ENCODE measurements at regions not wholly inside any gene's neighbourhood (a gene's known extent, or its start where the extent isn't known, plus 50 kb on each side); places are given as distances from the start of the nearest gene placed in this dataset.

DNA sequence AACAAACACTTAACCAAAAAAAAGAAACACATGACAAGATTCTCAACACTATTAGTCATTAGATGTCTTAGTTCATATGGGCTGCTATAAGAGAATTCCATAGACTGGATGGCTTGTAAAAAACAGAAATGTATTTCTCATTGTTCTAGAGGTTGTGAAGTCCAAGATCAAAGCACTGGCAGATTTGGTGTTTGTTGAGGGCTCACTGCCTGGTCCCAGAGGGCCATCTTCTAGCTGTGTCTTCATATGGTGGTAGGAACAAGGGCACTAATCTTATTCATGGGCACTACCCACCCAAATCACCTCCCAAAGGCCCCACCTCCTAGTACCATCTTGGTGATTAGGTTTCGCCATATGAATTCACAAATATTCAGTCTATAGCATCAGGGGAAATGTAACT lies 162.5 kb upstream of the SDK2 start (continued):
- TF ChIP-seq, protein P1, sequence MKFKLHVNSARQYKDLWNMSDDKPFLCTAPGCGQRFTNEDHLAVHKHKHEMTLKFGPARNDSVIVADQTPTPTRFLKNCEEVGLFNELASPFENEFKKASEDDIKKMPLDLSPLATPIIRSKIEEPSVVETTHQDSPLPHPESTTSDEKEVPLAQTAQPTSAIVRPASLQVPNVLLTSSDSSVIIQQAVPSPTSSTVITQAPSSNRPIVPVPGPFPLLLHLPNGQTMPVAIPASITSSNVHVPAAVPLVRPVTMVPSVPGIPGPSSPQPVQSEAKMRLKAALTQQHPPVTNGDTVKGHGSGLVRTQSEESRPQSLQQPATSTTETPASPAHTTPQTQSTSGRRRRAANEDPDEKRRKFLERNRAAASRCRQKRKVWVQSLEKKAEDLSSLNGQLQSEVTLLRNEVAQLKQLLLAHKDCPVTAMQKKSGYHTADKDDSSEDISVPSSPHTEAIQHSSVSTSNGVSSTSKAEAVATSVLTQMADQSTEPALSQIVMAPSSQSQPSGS (IDR thresholded peaks at IDR 0.05; ENCODE audit: low read length) = no peak
